Esophagus squamous epithelium (tissue), 4 donors: ENCODE measurements at regions not wholly inside any gene's neighbourhood (a gene's known extent, or its start where the extent isn't known, plus 50 kb on each side); places are given as distances from the start of the nearest gene placed in this dataset.

ENCODE experiments used
- CTCF ChIP-seq, 6 experiments: fragments of 450-650 bp in 4 of 6; fragments of 200-600 bp in 2 of 6; sonication (generic) in 2 of 6; IDR thresholded peaks; one replicate each; pipeline ENCODE4 v1.5.1; 2016 to 2019; ENCODE audit warnings: antibody characterized with exemption in 6 of 6, mild to moderate bottlenecking in 4 of 6, moderate library complexity in 4 of 6
- POLR2A ChIP-seq, 4 donors: fragments of 450-650 bp; IDR thresholded peaks; one replicate each; pipeline ENCODE4 v1.6.1; 2017; ENCODE audit warnings: antibody characterized with exemption in 4 of 4, mild to moderate bottlenecking in 4 of 4, moderate library complexity in 3 of 4

- TF ChIP-seq CTCF (IDR thresholded peaks at IDR 0.05) (no peak), POLR2A (IDR thresholded peaks at IDR 0.05) (no peak)
Observed at GRCh38 chr17:72060084-72060483, 60.7 kb upstream of the SOX9 start.
